HepG2 (cell line): ENCODE measurements at regions not wholly inside any gene's neighbourhood (a gene's known extent, or its start where the extent isn't known, plus 50 kb on each side); places are given as distances from the start of the nearest gene placed in this dataset.

Source experiments
- JUND ChIP-seq: sonication (generic); formaldehyde crosslinking; IDR thresholded peaks from 2 replicates; pipeline ENCODE4 v1.8.0; 2022; ENCODE audit warnings: mild to moderate bottlenecking, missing genetic modification reagents
- POLR2AphosphoS5 ChIP-seq: IDR thresholded peaks from 2 replicates; pipeline ENCODE4 v1.6.1; 2012; ENCODE audit warnings: low read depth, low read length

DNA sequence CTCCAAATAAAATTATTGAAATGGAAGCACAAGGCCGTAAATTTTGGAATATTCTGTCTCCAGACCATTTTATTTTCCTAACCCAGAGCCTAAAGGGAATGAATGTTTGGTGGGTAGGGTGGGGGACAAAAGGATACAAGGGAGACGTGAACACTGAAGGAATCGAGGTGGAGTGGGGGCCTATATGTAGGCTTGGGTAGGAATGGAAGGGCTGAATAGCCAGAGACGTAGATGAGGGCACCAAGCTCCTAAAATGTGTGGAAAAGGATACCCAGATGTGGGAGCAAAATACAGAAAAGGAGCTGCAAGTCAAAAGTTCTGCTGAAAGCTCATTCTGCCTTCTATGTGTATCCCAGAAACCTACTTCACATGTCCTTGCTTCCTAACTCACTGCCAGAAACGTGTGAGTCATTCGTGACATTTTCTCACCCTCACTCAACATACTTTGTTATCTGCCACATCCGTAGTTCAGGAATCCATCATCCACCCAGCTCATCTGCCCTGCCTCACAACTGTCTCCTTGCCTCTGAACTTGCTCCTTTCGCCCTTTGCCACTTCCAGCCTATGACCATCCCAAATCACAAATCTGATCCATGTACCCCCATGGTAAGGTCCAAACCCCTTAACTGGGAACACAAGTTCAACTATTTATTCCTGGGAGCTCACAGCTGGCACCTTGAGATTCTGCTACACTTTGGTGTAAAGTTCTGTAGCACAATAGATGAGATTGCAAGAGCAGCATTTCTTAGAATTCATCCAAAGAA is 84.1 kb upstream of the PRDX6 start:
- TF ChIP-seq POLR2AphosphoS5 (no peak), JUND (CRISPR knock-in tag) (no peak)
